Fibroblast of lung (primary cell): ENCODE measurements at regions not wholly inside any gene's neighbourhood (a gene's known extent, or its start where the extent isn't known, plus 50 kb on each side); places are given as distances from the start of the nearest gene placed in this dataset.

Experiments used
- EZH2 ChIP-seq: IDR thresholded peaks from 2 replicates; pipeline ENCODE4 v1.5.1; 2012; ENCODE audit warnings: low read length, control low read depth, mild to moderate bottlenecking; ENCODE audit errors: missing control alignments
- TF ChIP-seq, protein P1 (sequence below), 2 donors: IDR thresholded peaks in 1 of 2; conservative IDR thresholded peaks in 1 of 2; 1 replicate in 1 of 2; 2 replicates in 1 of 2; pipeline ENCODE4 v1.5.1; 2011 to 2012; ENCODE audit warnings: low read length in 2 of 2, control low read depth in 1 of 2, inconsistent platforms in 1 of 2, low read depth in 1 of 2, mild to moderate bottlenecking in 1 of 2

DNA sequence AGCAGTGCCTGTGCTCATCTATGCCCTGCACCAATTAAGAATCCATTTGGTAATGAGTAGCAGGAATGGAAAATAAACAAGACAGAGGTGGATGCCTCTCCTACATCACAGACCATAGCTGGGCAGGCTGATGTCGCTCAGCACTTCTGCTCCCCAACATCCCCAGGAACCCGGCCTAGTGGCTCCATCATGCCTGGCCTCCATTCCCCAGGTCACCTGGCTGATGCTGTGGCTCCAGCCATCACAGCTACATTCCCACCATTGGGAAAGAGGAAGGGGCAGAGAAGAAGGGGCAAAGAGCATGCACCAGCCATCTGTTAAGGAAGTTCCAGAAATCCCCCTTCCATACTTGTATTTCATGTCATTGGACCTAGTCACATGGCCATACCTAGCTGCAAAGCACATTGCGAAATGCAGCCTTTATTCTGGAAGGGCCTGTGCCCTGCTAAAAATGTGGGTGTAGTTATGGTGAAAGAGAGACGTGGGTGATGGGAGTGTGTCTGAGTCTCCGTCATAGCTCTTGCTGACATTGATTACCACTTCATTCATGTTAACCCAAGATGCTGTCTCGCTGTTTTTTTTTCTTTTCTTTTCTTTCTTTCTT, 86.1 kb upstream of the ADAMTS2 start:
- TF ChIP-seq, protein P1, sequence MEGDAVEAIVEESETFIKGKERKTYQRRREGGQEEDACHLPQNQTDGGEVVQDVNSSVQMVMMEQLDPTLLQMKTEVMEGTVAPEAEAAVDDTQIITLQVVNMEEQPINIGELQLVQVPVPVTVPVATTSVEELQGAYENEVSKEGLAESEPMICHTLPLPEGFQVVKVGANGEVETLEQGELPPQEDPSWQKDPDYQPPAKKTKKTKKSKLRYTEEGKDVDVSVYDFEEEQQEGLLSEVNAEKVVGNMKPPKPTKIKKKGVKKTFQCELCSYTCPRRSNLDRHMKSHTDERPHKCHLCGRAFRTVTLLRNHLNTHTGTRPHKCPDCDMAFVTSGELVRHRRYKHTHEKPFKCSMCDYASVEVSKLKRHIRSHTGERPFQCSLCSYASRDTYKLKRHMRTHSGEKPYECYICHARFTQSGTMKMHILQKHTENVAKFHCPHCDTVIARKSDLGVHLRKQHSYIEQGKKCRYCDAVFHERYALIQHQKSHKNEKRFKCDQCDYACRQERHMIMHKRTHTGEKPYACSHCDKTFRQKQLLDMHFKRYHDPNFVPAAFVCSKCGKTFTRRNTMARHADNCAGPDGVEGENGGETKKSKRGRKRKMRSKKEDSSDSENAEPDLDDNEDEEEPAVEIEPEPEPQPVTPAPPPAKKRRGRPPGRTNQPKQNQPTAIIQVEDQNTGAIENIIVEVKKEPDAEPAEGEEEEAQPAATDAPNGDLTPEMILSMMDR (conservative IDR thresholded peaks at IDR 0.05 in 1 of 2, IDR thresholded peaks at IDR 0.05 in 1 of 2; ENCODE audit: low read depth in 1 of 2, low read length in 2 of 2) = no peak
- no peak for TF ChIP-seq EZH2
